GM12874 (cell line): ENCODE measurements at regions not wholly inside any gene's neighbourhood (a gene's known extent, or its start where the extent isn't known, plus 50 kb on each side); places are given as distances from the start of the nearest gene placed in this dataset.

Experiments
- TF ChIP-seq, protein P1 (sequence below): IDR thresholded peaks from 2 replicates; pipeline ENCODE4 v1.5.1; 2011; ENCODE audit warnings: low read depth, mild to moderate bottlenecking, control low read depth, low read length, moderate library complexity; ENCODE audit not compliant: insufficient read depth

DNA sequence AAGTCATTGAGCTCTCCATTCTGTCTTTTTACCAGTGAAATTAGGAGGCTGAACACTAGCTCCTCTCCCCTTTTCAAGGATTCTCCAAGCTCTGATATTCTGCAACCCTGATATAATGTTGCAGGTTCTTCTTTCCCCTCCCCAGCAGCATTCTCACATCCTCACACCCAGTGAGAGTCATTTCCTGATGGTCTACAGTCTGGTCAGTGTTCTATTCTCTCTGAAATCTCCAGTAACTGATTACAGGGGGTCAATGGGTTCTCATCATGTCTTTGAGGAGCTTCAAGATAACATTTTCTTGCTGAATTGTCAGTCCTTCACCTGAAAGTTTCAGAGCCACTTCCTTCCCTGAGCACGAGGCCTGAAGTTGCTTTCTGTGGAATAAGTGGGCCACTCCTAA is 299.4 kb downstream of the PTEN start:
- TF ChIP-seq, protein P1, sequence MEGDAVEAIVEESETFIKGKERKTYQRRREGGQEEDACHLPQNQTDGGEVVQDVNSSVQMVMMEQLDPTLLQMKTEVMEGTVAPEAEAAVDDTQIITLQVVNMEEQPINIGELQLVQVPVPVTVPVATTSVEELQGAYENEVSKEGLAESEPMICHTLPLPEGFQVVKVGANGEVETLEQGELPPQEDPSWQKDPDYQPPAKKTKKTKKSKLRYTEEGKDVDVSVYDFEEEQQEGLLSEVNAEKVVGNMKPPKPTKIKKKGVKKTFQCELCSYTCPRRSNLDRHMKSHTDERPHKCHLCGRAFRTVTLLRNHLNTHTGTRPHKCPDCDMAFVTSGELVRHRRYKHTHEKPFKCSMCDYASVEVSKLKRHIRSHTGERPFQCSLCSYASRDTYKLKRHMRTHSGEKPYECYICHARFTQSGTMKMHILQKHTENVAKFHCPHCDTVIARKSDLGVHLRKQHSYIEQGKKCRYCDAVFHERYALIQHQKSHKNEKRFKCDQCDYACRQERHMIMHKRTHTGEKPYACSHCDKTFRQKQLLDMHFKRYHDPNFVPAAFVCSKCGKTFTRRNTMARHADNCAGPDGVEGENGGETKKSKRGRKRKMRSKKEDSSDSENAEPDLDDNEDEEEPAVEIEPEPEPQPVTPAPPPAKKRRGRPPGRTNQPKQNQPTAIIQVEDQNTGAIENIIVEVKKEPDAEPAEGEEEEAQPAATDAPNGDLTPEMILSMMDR, result no peak

DNA sequence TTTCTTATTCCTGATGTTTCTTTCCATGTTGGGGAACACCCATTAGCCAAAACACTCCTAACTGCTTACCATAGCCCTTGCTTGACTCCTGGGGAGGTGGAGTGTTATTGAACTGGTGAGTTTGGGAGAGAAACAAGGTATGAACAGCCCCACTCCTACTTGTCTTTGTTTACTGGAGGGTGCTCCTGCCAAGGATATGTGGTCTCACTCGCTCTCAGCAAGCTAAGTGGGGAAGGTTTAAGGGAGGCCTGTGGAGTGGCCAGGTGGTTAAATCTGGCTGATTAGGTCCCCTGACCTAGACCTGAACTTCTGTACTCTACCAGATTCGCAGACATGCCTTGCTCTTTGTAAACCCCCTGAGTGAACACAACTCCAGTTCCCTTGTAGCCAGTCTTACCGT is 300.1 kb downstream of the PTEN start:
- TF ChIP-seq, protein P1, result no peak

DNA sequence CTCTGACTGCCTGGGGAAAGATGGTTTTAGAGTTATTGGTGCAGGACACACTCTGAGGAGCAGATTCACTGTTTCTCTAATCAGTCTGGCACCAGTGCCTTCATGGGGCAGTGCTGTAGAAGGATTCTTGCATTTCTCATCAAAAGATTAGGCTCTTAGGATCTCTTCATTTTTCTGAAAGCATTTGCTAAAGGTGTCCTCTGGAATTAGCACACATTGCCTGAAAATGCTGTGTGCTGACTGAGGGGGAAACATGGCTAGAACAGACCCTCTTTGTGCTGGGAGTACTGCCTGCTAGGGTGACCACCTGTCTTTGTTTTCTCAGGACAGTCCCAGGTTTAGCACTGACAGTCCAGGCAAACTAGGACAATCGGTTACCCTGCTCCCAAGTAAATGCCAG is 301.0 kb downstream of the PTEN start:
- TF ChIP-seq, protein P1, result no peak

DNA sequence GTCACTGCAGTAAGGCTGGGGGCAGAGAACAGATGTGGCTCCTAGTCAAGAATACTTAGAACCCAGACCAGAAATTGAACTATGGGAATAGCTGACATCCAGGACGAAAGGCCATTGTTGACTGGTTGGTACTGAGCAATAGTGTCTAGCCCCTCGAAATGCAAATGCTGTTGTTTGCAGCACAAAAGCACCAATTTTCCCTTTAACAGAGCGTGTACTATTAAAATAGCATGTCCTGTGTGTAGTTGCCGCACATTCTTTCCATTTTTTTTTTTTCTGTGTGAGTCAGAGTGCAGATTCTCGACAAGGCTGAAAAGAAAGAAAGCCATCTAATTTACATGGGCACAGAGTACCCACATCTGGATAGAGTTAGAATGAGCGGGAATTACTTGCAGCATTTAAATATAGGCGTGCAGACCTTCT is 302.4 kb downstream of the PTEN start:
- TF ChIP-seq, protein P1, result no peak

DNA sequence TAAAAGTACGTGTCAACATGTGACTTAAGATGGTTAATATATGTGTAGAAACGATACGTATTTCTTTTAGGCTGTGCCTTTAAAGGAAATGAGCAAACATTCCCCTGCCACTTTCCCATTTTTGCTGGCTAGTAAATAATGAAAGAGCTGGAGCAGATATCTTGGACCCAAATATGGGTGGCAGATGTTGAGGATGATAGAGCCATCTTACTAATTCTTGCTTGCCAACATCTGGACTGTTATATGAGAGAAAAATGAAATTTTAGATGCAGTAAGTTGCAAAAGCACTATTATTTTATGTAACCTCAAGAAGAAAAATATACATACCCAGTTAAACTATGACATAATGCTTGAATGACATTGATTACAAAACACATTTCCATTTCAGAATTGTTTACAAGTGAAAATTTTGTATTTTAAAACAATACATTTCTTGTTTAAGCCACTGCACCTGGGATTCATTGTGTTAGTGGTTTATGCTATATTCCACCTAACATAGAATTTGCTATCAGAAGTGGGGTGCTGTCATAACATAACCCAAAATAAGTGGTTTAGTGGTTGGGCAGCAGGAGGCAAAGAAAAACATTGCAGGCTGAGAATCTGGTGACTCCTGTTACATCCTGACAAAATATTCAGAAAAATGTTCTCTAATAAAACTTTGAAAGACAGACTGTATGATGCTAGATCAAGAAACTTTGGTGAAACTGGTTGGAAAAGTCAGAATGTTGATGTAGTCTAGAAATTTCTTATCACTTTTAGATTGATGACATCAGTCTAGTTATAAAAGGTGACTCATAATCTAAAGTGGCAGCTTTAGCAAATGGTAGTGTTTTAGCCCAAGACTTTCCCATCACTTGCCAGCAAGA is 305.0 kb downstream of the PTEN start:
- TF ChIP-seq, protein P1, result no peak

DNA sequence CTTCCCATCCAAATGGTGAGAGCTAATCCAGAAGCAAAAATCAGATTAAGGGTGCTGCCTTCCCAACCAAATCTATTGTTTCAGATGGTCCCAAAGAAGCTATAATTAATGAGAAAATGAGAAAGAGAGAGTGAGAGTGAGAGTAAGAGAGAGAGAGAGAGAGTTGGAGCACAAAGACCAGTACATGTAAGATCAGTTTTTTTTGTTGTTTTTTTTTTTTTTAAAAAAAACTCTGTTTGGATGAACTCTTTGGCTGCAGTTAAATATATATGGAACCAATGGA is 305.6 kb downstream of the PTEN start:
- TF ChIP-seq, protein P1, result no peak

DNA sequence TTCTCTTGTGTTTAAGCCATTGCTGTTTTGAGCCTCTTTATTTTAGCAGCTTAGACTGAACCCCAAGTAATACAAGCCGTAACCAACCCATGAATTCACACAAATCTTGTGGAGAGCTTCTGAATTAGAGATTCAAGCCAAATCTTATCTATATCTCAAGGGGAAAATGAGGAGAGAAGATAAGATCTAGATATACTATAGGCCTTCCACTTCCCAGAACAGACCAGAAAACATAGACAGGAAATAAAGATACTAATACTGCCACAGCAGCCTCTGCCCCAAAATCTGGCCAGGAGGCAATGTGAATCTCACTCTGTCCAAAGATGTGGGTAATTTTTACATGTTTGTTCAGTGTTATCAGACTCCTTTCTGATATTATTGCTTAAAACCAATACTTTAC is 307.2 kb downstream of the PTEN start:
- TF ChIP-seq, protein P1, result no peak
